HAP-1 (cell line): ENCODE measurements at regions not wholly inside any gene's neighbourhood (a gene's known extent, or its start where the extent isn't known, plus 50 kb on each side); places are given as distances from the start of the nearest gene placed in this dataset.

Experiments used
- DNase-seq, 2 experiments: peaks; one replicate each; pipeline ENCODE4 v3.0.0-alpha.2; 2016 to 2020; ENCODE audit warnings: low spot score in 2 of 2
- H3K27me3 ChIP-seq: fragments of 250-450 bp; sonication (Bioruptor Pico); 2 replicates; pipeline ENCODE4 v1.5.1; 2020; ENCODE audit warnings: low read depth, mild to moderate bottlenecking, moderate library complexity
- H3K36me3 ChIP-seq: fragments of 250-450 bp; sonication (Bioruptor Pico); replicated peaks from 2 replicates; pipeline ENCODE4 v1.5.1; 2020; ENCODE audit warnings: mild to moderate bottlenecking
- H3K4me1 ChIP-seq: fragments of 250-450 bp; sonication (Bioruptor Pico); 2 replicates; pipeline ENCODE4 v1.5.1; 2020; ENCODE audit warnings: mild to moderate bottlenecking
- H3K4me3 ChIP-seq: fragments of 250-450 bp; sonication (Bioruptor Pico); 2 replicates; pipeline ENCODE4 v1.5.1; 2020; ENCODE audit warnings: mild to moderate bottlenecking, moderate library complexity
- H3K9me3 ChIP-seq: fragments of 250-450 bp; sonication (Bioruptor Pico); 2 replicates; pipeline ENCODE4 v1.5.1; 2020; ENCODE audit warnings: mild to moderate bottlenecking, moderate library complexity
- in situ Hi-C: fragments of 300-500 bp; cut with MboI; formaldehyde crosslinking; loops from 3 replicates; pipeline ENCODE4 v1.14.3; 2020; ENCODE audit warnings: low sequenced_read_pairs, inconsistent platforms, mixed read lengths

GRCh38 chr2:129103936-129104878 lies 785.5 kb upstream of the HS6ST1 start:
- no peaks in the 10 kb centered on the region for H3K4me1 ChIP-seq
- H3K4me3 ChIP-seq, result no peak overlapping the region
- no peaks in the 10 kb centered on the region for H3K27me3 ChIP-seq
- in situ Hi-C loops, result no loop called here
- H3K9me3 ChIP-seq, result no peaks in the 10 kb centered on the region; the same call in 1 of the 2 replicates
- H3K36me3 ChIP-seq, result no peaks in the 10 kb centered on the region
- no peak for DNase-seq

GRCh38 chr2:129112181-129112580 lies 793.5 kb upstream of the HS6ST1 start:
- Histone ChIP-seq H3K27me3 (no peaks in the 10 kb centered on the region), H3K4me1 (no peaks in the 10 kb centered on the region), H3K36me3 (no peaks in the 10 kb centered on the region), H3K4me3 (no peak overlapping the region), H3K9me3 (no peaks in the 10 kb centered on the region)
- in situ Hi-C loops, result no loop called here
- DNase-seq, result no peak

DNA sequence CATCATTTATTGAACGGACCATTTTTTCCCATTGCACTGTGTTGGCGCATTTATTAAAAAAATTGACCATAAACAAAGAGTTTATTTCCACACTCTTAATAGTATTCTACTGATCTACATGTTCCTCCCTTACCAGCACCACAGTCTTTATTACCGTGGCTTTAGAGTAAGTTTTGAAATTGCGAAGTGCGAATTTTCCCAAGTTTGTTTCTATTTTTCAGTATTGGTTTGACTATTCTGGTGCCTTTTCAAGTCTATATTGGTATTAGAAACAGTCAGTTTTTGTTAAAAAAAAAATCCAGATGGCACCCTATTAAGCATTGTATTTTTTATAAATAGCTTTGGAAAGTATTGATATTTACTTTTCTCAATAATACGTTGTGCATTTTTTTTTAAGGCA lies 795.1 kb upstream of the HS6ST1 start:
- Histone ChIP-seq H3K9me3 (no peaks in the 10 kb centered on the region), H3K4me3 (no peak overlapping the region), H3K36me3 (no peaks in the 10 kb centered on the region), H3K27me3 (no peaks in the 10 kb centered on the region), H3K4me1 (no peaks in the 10 kb centered on the region)
- no peak for DNase-seq
- in situ Hi-C loops, result no loop called here

- Histone ChIP-seq H3K4me3 (no peak overlapping the region), H3K27me3 (no peaks in the 10 kb centered on the region), H3K4me1 (no peaks in the 10 kb centered on the region), H3K36me3 (no peaks in the 10 kb centered on the region), H3K9me3 (no peaks in the 10 kb centered on the region)
- no peak for DNase-seq
- in situ Hi-C loops, result no loop called here
Observed at GRCh38 chr2:129117434-129117833, 798.8 kb upstream of the HS6ST1 start.

DNA sequence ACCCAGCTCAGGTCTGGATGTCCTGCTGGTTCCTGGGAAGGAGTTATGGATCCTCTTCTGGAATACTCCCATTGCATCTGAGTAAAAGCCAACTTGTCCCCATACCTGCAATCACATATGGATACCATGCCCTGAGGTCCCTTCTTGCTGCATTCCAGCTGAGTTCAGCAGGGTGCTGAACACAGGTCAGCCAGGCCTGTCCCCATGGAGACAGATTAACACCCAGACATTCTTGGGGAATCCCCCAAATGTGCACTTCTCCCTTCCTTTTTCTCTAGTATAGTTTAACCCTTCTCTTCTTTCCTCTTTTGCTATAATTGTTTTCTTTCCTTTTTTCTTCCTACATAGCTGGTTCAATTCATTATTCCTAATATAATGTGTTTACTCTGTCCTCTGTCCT lies 799.6 kb upstream of the HS6ST1 start:
- no peak for DNase-seq
- H3K4me3 ChIP-seq, result no peak overlapping the region
- no peaks in the 10 kb centered on the region for H3K36me3 ChIP-seq
- H3K27me3 ChIP-seq, result no peaks in the 10 kb centered on the region
- in situ Hi-C loops, result no loop called here
- no peaks in the 10 kb centered on the region for H3K4me1 ChIP-seq
- no peaks in the 10 kb centered on the region; the same call in 1 of the 2 replicates for H3K9me3 ChIP-seq

- no peaks in the 10 kb centered on the region for H3K27me3 ChIP-seq
- no peaks in the 10 kb centered on the region for H3K9me3 ChIP-seq
- no peaks in the 10 kb centered on the region for H3K4me1 ChIP-seq
- in situ Hi-C loops, result no loop called here
- no peak for DNase-seq
- no peaks in the 10 kb centered on the region for H3K36me3 ChIP-seq
- no peak overlapping the region for H3K4me3 ChIP-seq
Observed at GRCh38 chr2:129129087-129129486, 810.4 kb upstream of the HS6ST1 start.

DNA sequence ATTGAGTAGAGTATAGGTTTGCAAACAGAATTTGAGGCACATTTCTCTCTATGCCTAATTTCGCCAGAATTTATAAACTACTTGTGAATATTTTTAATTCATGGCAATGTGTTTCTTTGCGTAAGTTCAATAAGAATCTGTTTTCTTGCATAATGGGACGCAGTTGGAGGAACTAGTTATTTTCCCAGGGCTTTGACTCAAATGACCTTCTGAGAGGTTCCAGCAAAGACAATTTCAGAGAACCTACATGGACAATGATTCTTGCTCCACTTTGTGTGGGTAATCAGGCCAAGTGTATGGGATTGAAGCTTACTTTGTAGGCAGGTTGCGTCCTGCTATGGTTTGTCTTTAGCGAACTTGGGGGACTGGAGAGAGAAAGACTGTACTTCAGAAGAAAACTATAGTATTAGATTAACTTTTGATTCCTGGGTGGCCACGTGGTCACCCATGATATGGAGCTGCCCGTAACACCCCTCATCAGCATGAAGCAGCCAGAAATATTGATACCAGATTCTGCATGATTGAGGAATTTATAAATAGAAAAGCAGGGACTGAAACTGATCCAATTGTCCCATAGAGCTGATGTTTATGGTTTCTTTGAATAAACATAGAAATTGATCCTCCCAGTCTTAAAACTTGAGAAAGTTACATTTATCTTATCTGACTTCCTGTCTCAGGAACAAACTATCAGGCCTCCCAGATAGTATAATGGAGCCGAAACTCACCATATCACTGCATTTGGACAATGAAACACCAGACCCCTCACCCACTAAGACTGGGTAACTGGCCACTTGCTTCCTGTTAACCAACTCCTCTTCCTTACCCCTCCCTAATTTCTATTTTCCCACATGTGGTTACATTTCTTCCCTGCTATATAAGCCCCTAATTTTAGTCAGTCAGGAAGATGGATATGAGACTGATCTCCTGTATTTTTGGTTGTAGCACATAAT lies 815.3 kb upstream of the HS6ST1 start:
- Histone ChIP-seq H3K36me3 (no peaks in the 10 kb centered on the region), H3K4me1 (no peaks in the 10 kb centered on the region), H3K9me3 (no peaks in the 10 kb centered on the region), H3K4me3 (no peak overlapping the region), H3K27me3 (no peaks in the 10 kb centered on the region)
- no peak for DNase-seq
- in situ Hi-C loops, result no loop called here

- no peak for DNase-seq
- no peak overlapping the region for H3K4me3 ChIP-seq
- no peaks in the 10 kb centered on the region for H3K27me3 ChIP-seq
- H3K36me3 ChIP-seq, result no peaks in the 10 kb centered on the region
- no peaks in the 10 kb centered on the region for H3K4me1 ChIP-seq
- no peaks in the 10 kb centered on the region for H3K9me3 ChIP-seq
- in situ Hi-C loops, result no loop called here
Observed at GRCh38 chr2:129135017-129135416, 816.3 kb upstream of the HS6ST1 start.

GRCh38 chr2:129139380-129139779 lies 820.7 kb upstream of the HS6ST1 start:
- Histone ChIP-seq H3K9me3 (no peaks in the 10 kb centered on the region), H3K36me3 (no peaks in the 10 kb centered on the region), H3K4me1 (no peaks in the 10 kb centered on the region), H3K4me3 (no peak overlapping the region), H3K27me3 (no peaks in the 10 kb centered on the region)
- DNase-seq, result no peak
- in situ Hi-C loops, result no loop called here

DNA sequence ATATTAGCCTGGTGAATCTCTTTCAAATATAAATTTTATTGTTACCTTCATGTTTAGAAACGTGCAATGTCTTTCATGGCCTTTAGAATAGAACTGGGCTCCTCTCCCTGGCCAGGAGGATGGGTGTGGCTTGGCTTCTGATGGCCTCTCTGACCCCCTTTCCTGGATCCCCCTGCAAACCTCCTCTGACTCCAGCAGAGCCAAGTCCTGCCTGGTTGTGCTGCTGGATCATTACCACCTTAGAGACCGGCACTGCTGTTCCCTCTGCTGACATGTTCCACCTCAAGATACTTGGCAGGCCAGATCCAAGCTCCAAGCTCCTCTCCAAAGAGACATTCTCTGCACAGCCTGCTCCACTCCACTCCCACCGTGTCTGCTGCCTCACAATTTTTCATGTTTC lies 823.8 kb upstream of the HS6ST1 start:
- in situ Hi-C loops, result no loop called here
- no peaks in the 10 kb centered on the region for H3K9me3 ChIP-seq

GRCh38 chr2:129144082-129144791 lies 825.6 kb upstream of the HS6ST1 start:
- in situ Hi-C loops, result no loop called here
- no peaks in the 10 kb centered on the region for H3K9me3 ChIP-seq
- H3K36me3 ChIP-seq, result no peaks in the 10 kb centered on the region
- H3K4me3 ChIP-seq, result no peak overlapping the region
- H3K4me1 ChIP-seq, result no peaks in the 10 kb centered on the region
- no peak for DNase-seq
- no peaks in the 10 kb centered on the region for H3K27me3 ChIP-seq

More for the DNA sequence above, 823.8 kb upstream of the HS6ST1 start:
- Histone ChIP-seq H3K4me3 (no peak overlapping the region), H3K27me3 (no peaks in the 10 kb centered on the region), H3K4me1 (no peaks in the 10 kb centered on the region), H3K36me3 (no peaks in the 10 kb centered on the region)
- DNase-seq, result no peak

DNA sequence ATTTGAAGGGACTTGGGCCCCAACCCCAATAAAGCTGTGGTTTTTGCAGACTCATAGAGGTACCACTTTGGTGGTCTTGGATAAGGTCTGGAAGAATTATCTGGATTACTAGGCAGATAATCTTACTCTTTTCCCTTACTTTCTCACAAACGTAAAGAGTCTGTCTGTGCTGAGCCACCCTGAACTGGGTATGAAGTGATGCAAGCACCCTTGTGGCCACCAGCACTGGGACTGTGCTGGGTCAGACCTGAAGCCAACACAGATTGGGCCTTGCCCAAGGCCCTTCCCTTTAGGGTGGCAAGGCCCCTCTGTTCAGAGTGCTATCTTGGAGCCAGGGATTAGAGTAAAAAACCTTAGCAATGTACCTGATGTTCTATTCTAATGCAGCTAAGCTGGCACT lies 827.0 kb upstream of the RAB6C start:
- H3K9me3 ChIP-seq, result no peaks in the 10 kb centered on the region
- no peaks in the 10 kb centered on the region for H3K27me3 ChIP-seq
- DNase-seq, result no peak
- H3K4me3 ChIP-seq, result no peak overlapping the region
- in situ Hi-C loops, result no loop called here
- no peaks in the 10 kb centered on the region for H3K4me1 ChIP-seq
- H3K36me3 ChIP-seq, result no peaks in the 10 kb centered on the region

DNA sequence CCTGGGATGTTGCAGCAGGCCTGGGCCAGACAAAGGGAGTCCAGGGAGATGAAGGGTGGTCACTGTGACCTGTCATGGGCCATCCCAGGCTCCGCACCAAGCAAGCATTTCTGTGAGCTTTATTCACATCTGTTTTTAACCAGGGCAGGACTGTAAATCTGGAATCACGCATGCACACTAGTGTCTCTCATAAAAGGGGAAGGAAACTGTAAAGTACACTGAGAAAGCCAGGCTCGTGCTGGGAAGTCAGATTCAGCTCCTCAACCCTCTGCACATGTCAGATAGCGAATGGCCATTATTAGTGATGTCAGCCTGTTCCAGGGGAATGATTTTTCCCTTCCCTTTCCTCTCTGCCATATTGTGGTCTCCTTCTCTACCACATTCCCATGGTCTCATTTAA lies 818.6 kb upstream of the RAB6C start:
- in situ Hi-C loops, result no loop called here
- DNase-seq, result no peak
- H3K27me3 ChIP-seq, result no peaks in the 10 kb centered on the region
- H3K4me1 ChIP-seq, result no peaks in the 10 kb centered on the region
- no peak overlapping the region for H3K4me3 ChIP-seq
- H3K9me3 ChIP-seq, result no peaks in the 10 kb centered on the region
- H3K36me3 ChIP-seq, result no peaks in the 10 kb centered on the region
